Endothelial cell of umbilical vein (primary cell): ENCODE measurements at regions not wholly inside any gene's neighbourhood (a gene's known extent, or its start where the extent isn't known, plus 50 kb on each side); places are given as distances from the start of the nearest gene placed in this dataset.
A peak's percentile ranks its signal among the peaks of the same experiment; 100 is the strongest.

Source experiments
- BruUV-seq: library from RNA; stranded (reverse); fragments of 400-500 nt; replicated peaks from 2 replicates; lab custom pipeline; 2021; lab: Mats Ljungman, UMichigan
- CTCF ChIA-PET: fragments of 300-600, 350-600 bp; sonication (Branson Sonifier 250); formaldehyde crosslinking; loops from one replicate; lab custom pipeline; 2021; ENCODE audit warnings: antibody characterized with exemption, inconsistent platforms; lab: Charles Lee
- POLR2A ChIA-PET: fragments of 300-600, 350-600 bp; sonication (Branson Sonifier 250); formaldehyde crosslinking; loops from one replicate; lab custom pipeline; 2021; ENCODE audit warnings: antibody characterized with exemption, inconsistent platforms; lab: Charles Lee
- DNase-seq: peaks from one replicate; pipeline ENCODE4 v3.0.0-alpha.2; 2011; ENCODE audit warnings: low read depth, low spot score
- FAIRE-seq: peaks from 2 replicates; lab custom pipeline; 2011; peaks lifted over from hg19 to GRCh38; lab: Jason Lieb, UNC
- H2AFZ ChIP-seq: 2 replicates; pipeline ENCODE4 v1.6.0; 2012; ENCODE audit warnings: low read depth, low read length, control low read depth, inconsistent platforms
- H3K27ac ChIP-seq: 2 replicates; pipeline ENCODE4 v1.5.1; 2011; ENCODE audit warnings: low read depth, mild to moderate bottlenecking, control low read depth, low read length, moderate library complexity; ENCODE audit not compliant: insufficient read depth
- H3K27me3 ChIP-seq, 2 experiments: 2 replicates each; pipeline versions ENCODE4 v1.6.0 to v1.6.1; 2011; ENCODE audit warnings: low read length in 2 of 2, mixed read lengths in 1 of 2; ENCODE audit not compliant: control insufficient read depth in 2 of 2, insufficient read depth in 2 of 2
- H3K36me3 ChIP-seq, 2 experiments: 2 replicates in 1 of 2; 3 replicates in 1 of 2; pipeline ENCODE4 v1.5.1; 2011; ENCODE audit warnings: low read length in 2 of 2, mild to moderate bottlenecking in 1 of 2, moderate library complexity in 1 of 2; ENCODE audit not compliant: control insufficient read depth in 2 of 2, insufficient read depth in 2 of 2; ENCODE audit errors: extremely low read depth in 1 of 2
- H3K4me1 ChIP-seq: 3 replicates; pipeline ENCODE4 v1.5.1; 2011; ENCODE audit warnings: mild to moderate bottlenecking, low read length; ENCODE audit not compliant: control insufficient read depth, insufficient read depth; ENCODE audit errors: extremely low read depth
- H3K4me2 ChIP-seq: 2 replicates; pipeline ENCODE4 v1.6.1; 2011; ENCODE audit warnings: low read length, control low read depth, mixed read lengths; ENCODE audit not compliant: insufficient read depth
- H3K4me3 ChIP-seq, 3 experiments: fragments of 200-600 bp in 1 of 3; sonication (generic), shearing (Covaris generic) in 1 of 3; replicated peaks in 1 of 3; 2 replicates each; pipeline ENCODE4 v1.5.1; 2011 to 2016; ENCODE audit warnings: control low read depth in 3 of 3, low read length in 3 of 3, mild to moderate bottlenecking in 2 of 3, inconsistent platforms in 1 of 3, low read depth in 1 of 3, moderate library complexity in 1 of 3; ENCODE audit not compliant: insufficient read depth in 1 of 3
- H3K79me2 ChIP-seq: 2 replicates; pipeline ENCODE4 v1.6.0; 2012; ENCODE audit warnings: low read length, inconsistent platforms; ENCODE audit not compliant: control insufficient read depth, insufficient read depth
- H3K9ac ChIP-seq: replicated peaks from 2 replicates; pipeline ENCODE3; 2011; ENCODE audit warnings: low read length, control low read depth; ENCODE audit not compliant: insufficient read depth; ENCODE audit errors: extremely low read depth
- H3K9me1 ChIP-seq: replicated peaks from 3 replicates; pipeline ENCODE4 v1.6.0; 2011; ENCODE audit warnings: mild to moderate bottlenecking, low read length; ENCODE audit not compliant: control insufficient read depth, insufficient read depth; ENCODE audit errors: extremely low read depth
- H3K9me3 ChIP-seq: replicated peaks from 2 replicates; pipeline ENCODE4 v1.5.1; 2012; ENCODE audit warnings: low read length, inconsistent platforms; ENCODE audit not compliant: control insufficient read depth, insufficient read depth
- H4K20me1 ChIP-seq: replicated peaks from 2 replicates; pipeline ENCODE3; 2011; ENCODE audit warnings: mild to moderate bottlenecking, low read length; ENCODE audit not compliant: control insufficient read depth, insufficient read depth; ENCODE audit errors: extremely low read depth
- CTCF ChIP-seq, 2 donors: IDR thresholded peaks; 1 replicate in 1 of 2; 2 replicates in 1 of 2; pipeline ENCODE4 v1.5.1; 2011; ENCODE audit warnings: low read length in 2 of 2, mild to moderate bottlenecking in 2 of 2, moderate library complexity in 2 of 2, control low read depth in 1 of 2, inconsistent platforms in 1 of 2, low read depth in 1 of 2; ENCODE audit not compliant: insufficient read depth in 1 of 2; ENCODE audit errors: extremely low read depth in 1 of 2
- EZH2 ChIP-seq: IDR thresholded peaks from 2 replicates; pipeline ENCODE4 v1.6.1; 2012; ENCODE audit warnings: borderline replicate concordance, low read depth, mild to moderate bottlenecking, moderate library complexity, low read length, inconsistent platforms; ENCODE audit not compliant: severe bottlenecking
- FOS ChIP-seq: IDR thresholded peaks from 2 replicates; pipeline ENCODE4 v1.6.1; 2011; ENCODE audit warnings: mild to moderate bottlenecking, low read length, moderate library complexity, borderline replicate concordance; ENCODE audit not compliant: insufficient read depth
- GATA2 ChIP-seq: IDR thresholded peaks from 2 replicates; pipeline ENCODE4 v1.7.0; 2011; ENCODE audit warnings: low read depth, mild to moderate bottlenecking, moderate library complexity, mixed read lengths, low read length; ENCODE audit not compliant: insufficient read length, insufficient read depth
- JUN ChIP-seq: IDR thresholded peaks from 2 replicates; pipeline ENCODE4 v1.6.1; 2011; ENCODE audit warnings: borderline replicate concordance, low read depth; ENCODE audit not compliant: insufficient read length, insufficient read depth
- MYC ChIP-seq: IDR thresholded peaks from one replicate; pipeline ENCODE4 v1.6.1; 2011; ENCODE audit warnings: mild to moderate bottlenecking, low read depth, low read length
- POLR2A ChIP-seq: IDR thresholded peaks from 2 replicates; pipeline ENCODE4 v1.6.1; 2012; ENCODE audit warnings: low read depth, mild to moderate bottlenecking, control low read depth, low read length
- POLR2AphosphoS5 ChIP-seq: IDR thresholded peaks from 2 replicates; pipeline ENCODE4 v1.6.1; 2012; ENCODE audit warnings: low read depth, mild to moderate bottlenecking, control low read depth, low read length, moderate library complexity; ENCODE audit not compliant: insufficient read depth
- dilution Hi-C: fragments of 300-500 bp; cut with MboI; formaldehyde crosslinking; loops from one replicate; pipeline ENCODE4 v1.15.0; 2019; ENCODE audit warnings: low sequenced_read_pairs; ENCODE audit not compliant: extremely low pct_ligation_motif_present
- intact Hi-C: fragments of 100-400 bp; cut with micrococcal nuclease; formaldehyde crosslinking; loops from one replicate; pipeline ENCODE4 v1.10.0; 2022
- TF ChIP-seq, protein P1 (sequence below): IDR thresholded peaks from 2 replicates; pipeline ENCODE4 v1.6.1; 2011; ENCODE audit not compliant: insufficient read depth, insufficient read length

DNA sequence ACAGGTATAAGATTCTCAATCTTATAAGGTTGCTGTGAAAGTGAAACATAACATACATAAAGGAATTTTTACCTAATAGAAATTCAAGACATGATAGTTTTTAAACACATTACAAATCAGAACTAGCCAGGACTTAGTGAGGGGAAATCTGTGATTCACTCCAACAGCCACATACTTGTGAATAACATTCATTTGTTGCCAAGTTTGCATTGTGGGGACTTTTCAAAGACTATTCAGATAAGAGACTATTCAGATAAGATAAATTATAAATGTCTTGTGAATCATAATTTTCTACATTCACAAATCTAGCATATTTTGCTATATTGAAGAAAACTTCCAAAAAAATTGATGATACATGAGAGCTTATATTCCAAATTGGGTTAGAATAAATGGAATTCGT, 345.3 kb upstream of the CDH20 start:
- H3K4me1 ChIP-seq = peaks cover 9% of the 10 kb centered on the region
- H3K4me2 ChIP-seq = no peak overlapping the region
- H3K4me3 ChIP-seq = no peak overlapping the region
- ChIA-PET POLR2A (no interaction called here), CTCF (no interaction called here)
- H3K36me3 ChIP-seq = no peaks in the 10 kb centered on the region
- H3K79me2 ChIP-seq = no peaks in the 10 kb centered on the region
- H3K9me3 ChIP-seq = no peaks in the 10 kb centered on the region
- dilution Hi-C loops = no loop called here
- H3K27me3 ChIP-seq = no peaks in the 10 kb centered on the region
- FAIRE-seq (peak; percentile 69), DNase-seq (peak; percentile 76)
- H4K20me1 ChIP-seq = no peaks in the 10 kb centered on the region
- TF ChIP-seq POLR2AphosphoS5 (no peak), MYC (no peak), CTCF (IDR thresholded peaks at IDR 0.05; ENCODE audit: extremely low read depth in 1 of 2, insufficient read depth in 1 of 2, low read depth in 1 of 2, low read length in 2 of 2) (no peak), FOS (peak; percentile 49), EZH2 (no peak), GATA2 (peak; percentile 56), POLR2A (no peak), JUN (no peak)
- TF ChIP-seq, protein P1, sequence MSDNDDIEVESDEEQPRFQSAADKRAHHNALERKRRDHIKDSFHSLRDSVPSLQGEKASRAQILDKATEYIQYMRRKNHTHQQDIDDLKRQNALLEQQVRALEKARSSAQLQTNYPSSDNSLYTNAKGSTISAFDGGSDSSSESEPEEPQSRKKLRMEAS = no peak
- no peak overlapping the region for H3K9ac ChIP-seq
- BruUV-seq = no TSS peak
- intact Hi-C loops = no loop called here
- H2AFZ ChIP-seq = no peak overlapping the region
- no peaks in the 10 kb centered on the region for H3K9me1 ChIP-seq
- no peak overlapping the region for H3K27ac ChIP-seq
